GM23338 (cell line): ENCODE measurements at regions not wholly inside any gene's neighbourhood (a gene's known extent, or its start where the extent isn't known, plus 50 kb on each side); places are given as distances from the start of the nearest gene placed in this dataset.
"Not testable (repeated sequence)": the region's sequence is repeated elsewhere in the genome, so short reads cannot be mapped to it uniquely, and the experiment has no call there.

Source experiments
- ATAC-seq: fragments of 200-7000 bp; cut with Tn5 transposase; 3 replicates; pipeline ENCODE4 v1.9.1; 2020
- DNase-seq: peaks from one replicate; pipeline ENCODE4 v3.0.0-alpha.2; 2015; ENCODE audit warnings: low spot score
- H2AFZ ChIP-seq: fragments of 200-600 bp; sonication (generic); 2 replicates; pipeline ENCODE4 v1.8.0; 2016; ENCODE audit warnings: antibody characterized with exemption, mild to moderate bottlenecking, moderate library complexity
- H3F3A ChIP-seq: fragments of 200-600 bp; sonication (generic); replicated peaks from 2 replicates; pipeline ENCODE4 v1.8.0; 2017; ENCODE audit warnings: antibody characterized with exemption, mixed run types, low read depth
- H3K27ac ChIP-seq: fragments of 200-600 bp; sonication (generic); 2 replicates; pipeline ENCODE4 v1.6.1; 2016; ENCODE audit warnings: low read depth
- H3K27me3 ChIP-seq: fragments of 200-600 bp; sonication (generic); 2 replicates; pipeline ENCODE4 v1.8.0; 2016; ENCODE audit warnings: mild to moderate bottlenecking, mixed run types, moderate library complexity; ENCODE audit not compliant: insufficient read depth
- H3K36me3 ChIP-seq: fragments of 200-600 bp; sonication (generic); 2 replicates; pipeline ENCODE4 v1.8.0; 2016; ENCODE audit warnings: mild to moderate bottlenecking; ENCODE audit not compliant: insufficient read depth
- H3K4me1 ChIP-seq: fragments of 200-600 bp; sonication (generic); 2 replicates; pipeline ENCODE4 v1.8.0; 2016; ENCODE audit warnings: mild to moderate bottlenecking, moderate library complexity; ENCODE audit not compliant: insufficient read depth
- H3K4me2 ChIP-seq: fragments of 200-600 bp; sonication (generic); 2 replicates; pipeline ENCODE4 v1.7.1; 2017; ENCODE audit warnings: mixed run types
- H3K4me3 ChIP-seq: fragments of 200-600 bp; sonication (generic); 2 replicates; pipeline ENCODE4 v1.6.1; 2016; ENCODE audit warnings: mixed run types
- H3K79me2 ChIP-seq: fragments of 200-600 bp; sonication (generic); replicated peaks from 2 replicates; pipeline ENCODE4 v1.8.0; 2017; ENCODE audit warnings: mild to moderate bottlenecking; ENCODE audit not compliant: insufficient read depth
- H3K9me2 ChIP-seq: fragments of 200-600 bp; sonication (generic); 2 replicates; pipeline ENCODE4 v1.8.0; 2017; ENCODE audit not compliant: insufficient read depth
- H4K20me1 ChIP-seq: fragments of 200-600 bp; sonication (generic); replicated peaks from 2 replicates; pipeline ENCODE4 v1.8.0; 2017; ENCODE audit warnings: mild to moderate bottlenecking; ENCODE audit not compliant: insufficient read depth
- H3K27ac Mint-ChIP-seq: 2 replicates; pipeline ENCODE4 v1.8.0; 2020; ENCODE audit warnings: inconsistent platforms, mild to moderate bottlenecking, moderate library complexity, mixed read lengths
- H3K27me3 Mint-ChIP-seq: 3 replicates; pipeline ENCODE4 v1.8.0; 2022; ENCODE audit warnings: low read depth, mild to moderate bottlenecking, moderate library complexity, mixed read lengths, inconsistent platforms; ENCODE audit not compliant: insufficient read depth, poor library complexity
- H3K36me3 Mint-ChIP-seq: 3 replicates; pipeline ENCODE4 v1.8.0; 2021; ENCODE audit warnings: low read depth, mild to moderate bottlenecking, inconsistent platforms, moderate library complexity, mixed read lengths
- H3K4me1 Mint-ChIP-seq: 3 replicates; pipeline ENCODE4 v1.8.0; 2020; ENCODE audit warnings: mild to moderate bottlenecking, inconsistent platforms, mixed read lengths
- H3K4me3 Mint-ChIP-seq: 3 replicates; pipeline ENCODE4 v1.8.0; 2021; ENCODE audit warnings: moderate library complexity, mild to moderate bottlenecking, inconsistent platforms, mixed read lengths
- H3K9me3 Mint-ChIP-seq: 3 replicates; pipeline ENCODE4 v1.8.0; 2020; ENCODE audit warnings: moderate library complexity, mild to moderate bottlenecking, inconsistent platforms, mixed read lengths
- ETS1 ChIP-seq: IDR thresholded peaks from 2 replicates; pipeline ENCODE4 v1.6.1; 2016; ENCODE audit warnings: antibody characterized with exemption
- EZH2 ChIP-seq: fragments of 200-600 bp; sonication (generic); IDR thresholded peaks from one replicate; pipeline ENCODE4 v1.8.0; 2017; ENCODE audit warnings: antibody characterized with exemption, mild to moderate bottlenecking, low read depth; ENCODE audit not compliant: unreplicated experiment
- JUNB ChIP-seq: IDR thresholded peaks from one replicate; pipeline ENCODE4 v1.6.1; 2016; ENCODE audit warnings: antibody characterized with exemption; ENCODE audit not compliant: unreplicated experiment
- NANOG ChIP-seq: IDR thresholded peaks from 2 replicates; pipeline ENCODE4 v1.6.1; 2016; ENCODE audit warnings: antibody characterized with exemption, borderline replicate concordance
- ZNF114 ChIP-seq: fragments of 250-450 bp; sonication (Bioruptor Pico); IDR thresholded peaks from 2 replicates; pipeline ENCODE4 v1.5.0; 2020; ENCODE audit warnings: mild to moderate bottlenecking, moderate library complexity
- ZNF331 ChIP-seq: fragments of 250-450 bp; sonication (Bioruptor Pico); IDR thresholded peaks from 2 replicates; pipeline ENCODE4 v1.5.0; 2020; ENCODE audit warnings: low read depth, mild to moderate bottlenecking, moderate library complexity
- ZNF462 ChIP-seq: fragments of 250-450 bp; sonication (Bioruptor Pico); IDR thresholded peaks from 2 replicates; pipeline ENCODE4 v1.5.0; 2020; ENCODE audit warnings: mild to moderate bottlenecking, moderate library complexity
- TF ChIP-seq, protein P1 (sequence below): IDR thresholded peaks from one replicate; pipeline ENCODE4 v1.6.1; 2018; ENCODE audit warnings: antibody characterized with exemption; ENCODE audit not compliant: unreplicated experiment
- TF ChIP-seq, protein P2 (sequence below), 2 experiments: fragments of 200-600 bp in 1 of 2; sonication (generic) in 1 of 2; conservative IDR thresholded peaks; 2 replicates each; pipeline versions ENCODE4 v1.5.1 to v1.6.1; 2016 to 2017; ENCODE audit warnings: antibody characterized with exemption in 2 of 2, low read depth in 2 of 2, mild to moderate bottlenecking in 2 of 2, moderate library complexity in 1 of 2

GRCh38 chr16:27628241-27628942 is 78.4 kb downstream of the KATNIP start:
- Histone ChIP-seq H3K36me3 (no peaks in the 10 kb centered on the region), H3K79me2 (no peaks in the 10 kb centered on the region), H2AFZ (no peak overlapping the region), H3K4me2 (no peak overlapping the region), H3K27me3 (no peaks in the 10 kb centered on the region), H3K9me2 (no peaks in the 10 kb centered on the region), H3K27ac (no peak overlapping the region), H3K4me3 (no peak overlapping the region), H3K4me1 (no peaks in the 10 kb centered on the region), H3F3A (no peaks in the 10 kb centered on the region), H4K20me1 (peaks cover 6% of the 10 kb centered on the region; the same call in 1 of the 2 replicates)
- peaks cover 1% of the 10 kb centered on the region for H3K27me3 Mint-ChIP-seq
- no peak overlapping the region for H3K4me3 Mint-ChIP-seq
- no peaks in the 10 kb centered on the region for H3K9me3 Mint-ChIP-seq
- no peaks in the 10 kb centered on the region; the same call in 2 of the 3 replicates for H3K4me1 Mint-ChIP-seq
- H3K27ac Mint-ChIP-seq, result no peak overlapping the region
- TF ChIP-seq ZNF114 (CRISPR knock-in tag) (no peak), ZNF331 (no peak), NANOG (no peak), EZH2 (no peak), ETS1 (no peak), ZNF462 (no peak), JUNB (no peak)
- TF ChIP-seq, protein P1, sequence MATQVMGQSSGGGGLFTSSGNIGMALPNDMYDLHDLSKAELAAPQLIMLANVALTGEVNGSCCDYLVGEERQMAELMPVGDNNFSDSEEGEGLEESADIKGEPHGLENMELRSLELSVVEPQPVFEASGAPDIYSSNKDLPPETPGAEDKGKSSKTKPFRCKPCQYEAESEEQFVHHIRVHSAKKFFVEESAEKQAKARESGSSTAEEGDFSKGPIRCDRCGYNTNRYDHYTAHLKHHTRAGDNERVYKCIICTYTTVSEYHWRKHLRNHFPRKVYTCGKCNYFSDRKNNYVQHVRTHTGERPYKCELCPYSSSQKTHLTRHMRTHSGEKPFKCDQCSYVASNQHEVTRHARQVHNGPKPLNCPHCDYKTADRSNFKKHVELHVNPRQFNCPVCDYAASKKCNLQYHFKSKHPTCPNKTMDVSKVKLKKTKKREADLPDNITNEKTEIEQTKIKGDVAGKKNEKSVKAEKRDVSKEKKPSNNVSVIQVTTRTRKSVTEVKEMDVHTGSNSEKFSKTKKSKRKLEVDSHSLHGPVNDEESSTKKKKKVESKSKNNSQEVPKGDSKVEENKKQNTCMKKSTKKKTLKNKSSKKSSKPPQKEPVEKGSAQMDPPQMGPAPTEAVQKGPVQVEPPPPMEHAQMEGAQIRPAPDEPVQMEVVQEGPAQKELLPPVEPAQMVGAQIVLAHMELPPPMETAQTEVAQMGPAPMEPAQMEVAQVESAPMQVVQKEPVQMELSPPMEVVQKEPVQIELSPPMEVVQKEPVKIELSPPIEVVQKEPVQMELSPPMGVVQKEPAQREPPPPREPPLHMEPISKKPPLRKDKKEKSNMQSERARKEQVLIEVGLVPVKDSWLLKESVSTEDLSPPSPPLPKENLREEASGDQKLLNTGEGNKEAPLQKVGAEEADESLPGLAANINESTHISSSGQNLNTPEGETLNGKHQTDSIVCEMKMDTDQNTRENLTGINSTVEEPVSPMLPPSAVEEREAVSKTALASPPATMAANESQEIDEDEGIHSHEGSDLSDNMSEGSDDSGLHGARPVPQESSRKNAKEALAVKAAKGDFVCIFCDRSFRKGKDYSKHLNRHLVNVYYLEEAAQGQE, result no peak
- TF ChIP-seq, protein P2, sequence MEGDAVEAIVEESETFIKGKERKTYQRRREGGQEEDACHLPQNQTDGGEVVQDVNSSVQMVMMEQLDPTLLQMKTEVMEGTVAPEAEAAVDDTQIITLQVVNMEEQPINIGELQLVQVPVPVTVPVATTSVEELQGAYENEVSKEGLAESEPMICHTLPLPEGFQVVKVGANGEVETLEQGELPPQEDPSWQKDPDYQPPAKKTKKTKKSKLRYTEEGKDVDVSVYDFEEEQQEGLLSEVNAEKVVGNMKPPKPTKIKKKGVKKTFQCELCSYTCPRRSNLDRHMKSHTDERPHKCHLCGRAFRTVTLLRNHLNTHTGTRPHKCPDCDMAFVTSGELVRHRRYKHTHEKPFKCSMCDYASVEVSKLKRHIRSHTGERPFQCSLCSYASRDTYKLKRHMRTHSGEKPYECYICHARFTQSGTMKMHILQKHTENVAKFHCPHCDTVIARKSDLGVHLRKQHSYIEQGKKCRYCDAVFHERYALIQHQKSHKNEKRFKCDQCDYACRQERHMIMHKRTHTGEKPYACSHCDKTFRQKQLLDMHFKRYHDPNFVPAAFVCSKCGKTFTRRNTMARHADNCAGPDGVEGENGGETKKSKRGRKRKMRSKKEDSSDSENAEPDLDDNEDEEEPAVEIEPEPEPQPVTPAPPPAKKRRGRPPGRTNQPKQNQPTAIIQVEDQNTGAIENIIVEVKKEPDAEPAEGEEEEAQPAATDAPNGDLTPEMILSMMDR (conservative IDR thresholded peaks at IDR 0.05; ENCODE audit: low read depth in 2 of 2), result no peak
- ATAC-seq (peak; percentile 69; the same call in 2 of the 3 replicates), DNase-seq (peak; percentile 40)
- H3K36me3 Mint-ChIP-seq, result peaks cover 7% of the 10 kb centered on the region

- H3K4me2 ChIP-seq, DNase-seq, H3F3A ChIP-seq, H3K27ac Mint-ChIP-seq, H3K9me3 Mint-ChIP-seq, H3K36me3 ChIP-seq, H3K27ac ChIP-seq, H3K4me3 ChIP-seq, ATAC-seq, H3K9me2 ChIP-seq, H4K20me1 ChIP-seq, H3K27me3 Mint-ChIP-seq, H3K4me1 ChIP-seq, H3K4me3 Mint-ChIP-seq, H3K79me2 ChIP-seq, H3K36me3 Mint-ChIP-seq, H3K4me1 Mint-ChIP-seq, H3K27me3 ChIP-seq, H2AFZ ChIP-seq: not testable (repeated sequence)
Observed at GRCh38 chr16:27628943-27629462, 79.1 kb downstream of the KATNIP start.
